Smooth muscle cell (in vitro differentiated cells): ENCODE measurements at regions not wholly inside any gene's neighbourhood (a gene's known extent, or its start where the extent isn't known, plus 50 kb on each side); places are given as distances from the start of the nearest gene placed in this dataset.

Source experiments
- DNase-seq: peaks from one replicate; lab custom pipeline; 2025; ENCODE audit not compliant: unreplicated experiment; lab: John Stamatoyannopoulos, UW
- H2AFZ ChIP-seq: fragments of 200-600 bp; sonication (generic); 2 replicates; pipeline ENCODE4 v1.6.0; 2016; ENCODE audit warnings: antibody characterized with exemption, low read depth, mild to moderate bottlenecking
- H3F3A ChIP-seq: fragments of 200-600 bp; sonication (generic); 2 replicates; pipeline ENCODE4 v1.6.0; 2017; ENCODE audit warnings: antibody characterized with exemption, low read depth
- H3K27ac ChIP-seq: fragments of 200-600 bp; sonication (generic); 2 replicates; pipeline ENCODE4 v1.5.1; 2016; ENCODE audit warnings: low read depth, mild to moderate bottlenecking
- H3K27me3 ChIP-seq: fragments of 200-600 bp; sonication (generic); 2 replicates; pipeline ENCODE4 v1.6.1; 2016; ENCODE audit warnings: low read depth, mild to moderate bottlenecking
- H3K36me3 ChIP-seq: fragments of 200-600 bp; sonication (generic); 2 replicates; pipeline ENCODE4 v1.5.1; 2016; ENCODE audit warnings: low read depth
- H3K4me1 ChIP-seq: fragments of 200-600 bp; sonication (generic); 2 replicates; pipeline ENCODE4 v1.5.1; 2016; ENCODE audit warnings: low read depth
- H3K4me2 ChIP-seq: fragments of 200-600 bp; sonication (generic); 2 replicates; pipeline ENCODE4 v1.6.0; 2016; ENCODE audit warnings: mild to moderate bottlenecking
- H3K4me3 ChIP-seq: fragments of 200-600 bp; sonication (generic); 2 replicates; pipeline ENCODE4 v1.5.1; 2016; ENCODE audit warnings: mild to moderate bottlenecking
- H3K79me2 ChIP-seq: fragments of 200-600 bp; sonication (generic); 2 replicates; pipeline ENCODE4 v1.6.0; 2016; ENCODE audit warnings: low read depth, mild to moderate bottlenecking
- H3K9ac ChIP-seq: fragments of 200-600 bp; sonication (generic); 2 replicates; pipeline ENCODE4 v1.6.0; 2016; ENCODE audit warnings: low read depth
- H3K9me3 ChIP-seq: fragments of 200-600 bp; sonication (generic); replicated peaks from 2 replicates; pipeline ENCODE4 v1.5.1; 2016; ENCODE audit warnings: low read depth
- H4K20me1 ChIP-seq: fragments of 200-600 bp; sonication (generic); 2 replicates; pipeline ENCODE4 v1.6.0; 2016; ENCODE audit warnings: low read depth
- CTCF ChIP-seq: fragments of 200-600 bp; sonication (generic); IDR thresholded peaks from 2 replicates; pipeline ENCODE4 v1.5.1; 2017; ENCODE audit warnings: borderline replicate concordance, mild to moderate bottlenecking, antibody characterized with exemption; ENCODE audit not compliant: insufficient read depth, poor library complexity, severe bottlenecking
- WGBS: methylation state at CpG from one replicate; pipeline ENCODE4 v1.1.7; 2016; ENCODE audit warnings: low lambda C conversion rate; 5-methylcytosine and 5-hydroxymethylcytosine counted together

GRCh38 chr12:40561395-40561966, 130.8 kb upstream of the CNTN1 start:
- H3K9me3 ChIP-seq: no peaks in the 10 kb centered on the region
- no peaks in the 10 kb centered on the region for H3K4me1 ChIP-seq
- H3K4me3 ChIP-seq: no peak overlapping the region
- no peak for DNase-seq
- H3K79me2 ChIP-seq: no peaks in the 10 kb centered on the region
- H2AFZ ChIP-seq: no peak overlapping the region
- H3K36me3 ChIP-seq: no peaks in the 10 kb centered on the region
- TF ChIP-seq CTCF: no peak
- 87% methylated on average over 4 of the region's 4 CpGs for WGBS
- H3K27me3 ChIP-seq: no peaks in the 10 kb centered on the region
- H4K20me1 ChIP-seq: no peaks in the 10 kb centered on the region
- no peak overlapping the region for H3K4me2 ChIP-seq
- no peaks in the 10 kb centered on the region for H3F3A ChIP-seq
- no peak overlapping the region for H3K9ac ChIP-seq
- H3K27ac ChIP-seq: no peak overlapping the region

GRCh38 chr12:40565029-40565633, 127.1 kb upstream of the CNTN1 start:
- no peak for DNase-seq
- no peak overlapping the region for H2AFZ ChIP-seq
- H3K36me3 ChIP-seq: no peaks in the 10 kb centered on the region

GRCh38 chr12:40566271-40566670, 126.0 kb upstream of the CNTN1 start:
- TF ChIP-seq CTCF: no peak
- Histone ChIP-seq H4K20me1 (no peaks in the 10 kb centered on the region), H3K9me3 (no peaks in the 10 kb centered on the region), H3K36me3 (no peaks in the 10 kb centered on the region), H3K27ac (no peak overlapping the region), H3K79me2 (no peaks in the 10 kb centered on the region), H3K27me3 (no peaks in the 10 kb centered on the region), H3K4me2 (no peak overlapping the region), H3K4me3 (no peak overlapping the region), H3K9ac (no peak overlapping the region), H3F3A (no peaks in the 10 kb centered on the region), H2AFZ (no peak overlapping the region), H3K4me1 (no peaks in the 10 kb centered on the region)
- DNase-seq: no peak
- WGBS: 93% methylated on average over 1 of the region's 1 CpG

More at GRCh38 chr12:40565029-40565633, 127.1 kb upstream of the CNTN1 start:
- no peaks in the 10 kb centered on the region for H4K20me1 ChIP-seq
- H3K4me2 ChIP-seq: no peak overlapping the region
- H3K9me3 ChIP-seq: no peaks in the 10 kb centered on the region
- no peak overlapping the region for H3K27ac ChIP-seq
- no peaks in the 10 kb centered on the region for H3K79me2 ChIP-seq
- no peak for TF ChIP-seq CTCF
- 86% methylated on average over 5 of the region's 5 CpGs for WGBS
- H3K27me3 ChIP-seq: no peaks in the 10 kb centered on the region
- no peaks in the 10 kb centered on the region for H3K4me1 ChIP-seq
- no peaks in the 10 kb centered on the region for H3F3A ChIP-seq
- no peak overlapping the region for H3K9ac ChIP-seq
- H3K4me3 ChIP-seq: no peak overlapping the region

GRCh38 chr12:40569626-40570179, 122.5 kb upstream of the CNTN1 start:
- Histone ChIP-seq H3K4me2 (no peak overlapping the region), H3K27me3 (no peaks in the 10 kb centered on the region), H3K36me3 (no peaks in the 10 kb centered on the region), H3K79me2 (no peaks in the 10 kb centered on the region), H4K20me1 (no peaks in the 10 kb centered on the region), H3K9ac (no peak overlapping the region), H3F3A (no peaks in the 10 kb centered on the region), H3K4me1 (no peaks in the 10 kb centered on the region), H2AFZ (no peak overlapping the region), H3K9me3 (no peaks in the 10 kb centered on the region), H3K27ac (no peak overlapping the region), H3K4me3 (no peak overlapping the region)
- no peak for DNase-seq
- 83% methylated on average over 1 of the region's 1 CpG for WGBS
- no peak for TF ChIP-seq CTCF
